GM04504 (cell line): ENCODE measurements at regions not wholly inside any gene's neighbourhood (a gene's known extent, or its start where the extent isn't known, plus 50 kb on each side); places are given as distances from the start of the nearest gene placed in this dataset.

Source experiments
- DNase-seq: peaks from one replicate; pipeline ENCODE4 v3.0.0-alpha.2; 2012; ENCODE audit warnings: low read depth

DNA sequence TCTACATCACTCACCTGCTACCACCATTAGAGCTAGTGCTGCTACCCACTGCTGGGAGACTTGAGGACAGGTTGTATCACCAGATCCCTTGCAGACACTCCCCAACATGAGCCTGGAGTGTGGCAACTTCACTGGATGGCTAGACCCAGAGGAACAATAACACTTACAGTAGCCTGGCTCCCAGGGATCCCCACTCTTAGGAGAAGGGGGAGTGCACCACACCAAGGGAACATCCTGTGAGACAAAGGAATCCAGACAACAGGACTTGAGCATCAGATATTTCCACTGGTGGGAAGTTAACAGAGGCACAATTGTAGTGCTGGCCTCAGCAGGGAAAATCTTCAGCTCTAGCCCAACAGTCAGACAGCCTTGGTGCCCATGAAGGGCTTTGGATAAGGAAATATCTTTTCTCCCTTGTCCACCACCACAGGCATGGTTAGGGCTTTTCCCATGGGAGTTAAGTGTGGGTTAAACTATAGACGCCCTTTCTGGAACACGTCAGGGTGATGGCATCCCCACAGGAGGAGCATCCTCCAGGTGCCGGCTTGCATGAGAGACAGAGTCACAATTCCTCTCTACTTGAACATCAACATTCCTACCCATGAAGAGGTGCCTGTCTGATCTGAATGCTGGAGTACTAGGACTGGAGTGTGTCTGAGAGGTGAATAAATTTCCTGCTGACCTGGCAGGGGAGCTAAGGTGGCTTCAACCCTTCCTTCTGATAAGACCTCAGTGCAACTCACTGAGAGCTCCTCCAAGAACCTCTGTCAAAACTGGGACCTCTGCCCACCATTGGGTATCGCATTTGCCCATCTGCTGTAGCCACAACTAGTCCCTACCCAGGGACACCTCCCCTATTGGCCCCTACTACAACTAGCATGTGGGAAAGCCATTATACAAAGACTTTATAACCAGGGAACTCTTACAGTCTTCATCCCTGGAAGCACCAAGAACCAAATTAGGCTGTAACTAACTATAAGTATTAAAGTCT is 55.4 kb upstream of the SIRPG start:
- no peak for DNase-seq

DNA sequence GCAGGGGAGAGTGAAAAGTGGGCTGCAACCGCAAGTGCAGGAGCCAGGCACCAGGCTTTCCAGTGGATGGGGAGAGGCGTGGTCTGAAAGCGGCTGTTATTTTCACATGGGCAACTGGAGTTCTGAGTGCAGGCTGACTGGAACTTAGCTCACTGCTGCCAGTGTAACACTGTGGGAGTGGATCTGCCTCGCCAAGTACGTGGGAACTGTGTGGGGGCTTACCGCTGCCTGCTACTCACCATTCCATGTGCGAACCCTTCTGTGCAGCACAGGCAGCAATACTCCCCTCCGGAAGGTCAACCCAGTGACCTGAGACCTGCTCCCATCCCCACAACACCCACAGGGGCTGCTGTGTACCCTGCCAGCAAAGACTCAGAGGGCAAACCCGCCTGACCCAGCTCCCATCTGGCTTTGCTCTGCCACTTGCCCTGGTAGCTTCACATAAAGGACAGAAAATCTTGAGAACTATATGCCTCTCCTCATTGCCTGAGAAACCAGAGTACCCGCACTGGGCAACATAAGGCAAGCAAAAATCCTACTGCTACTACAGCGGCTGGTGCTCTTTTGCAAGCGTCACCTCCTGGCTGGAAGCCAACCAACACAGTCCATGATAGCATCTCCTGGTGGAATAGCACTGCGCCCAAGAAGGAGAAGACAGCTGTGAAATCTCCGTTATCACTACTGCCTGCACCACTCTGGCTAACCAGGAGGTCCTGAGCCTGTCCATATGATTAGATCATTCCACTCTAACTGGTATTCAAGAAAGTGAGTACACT is 54.4 kb upstream of the SIRPG start:
- no peak for DNase-seq

DNA sequence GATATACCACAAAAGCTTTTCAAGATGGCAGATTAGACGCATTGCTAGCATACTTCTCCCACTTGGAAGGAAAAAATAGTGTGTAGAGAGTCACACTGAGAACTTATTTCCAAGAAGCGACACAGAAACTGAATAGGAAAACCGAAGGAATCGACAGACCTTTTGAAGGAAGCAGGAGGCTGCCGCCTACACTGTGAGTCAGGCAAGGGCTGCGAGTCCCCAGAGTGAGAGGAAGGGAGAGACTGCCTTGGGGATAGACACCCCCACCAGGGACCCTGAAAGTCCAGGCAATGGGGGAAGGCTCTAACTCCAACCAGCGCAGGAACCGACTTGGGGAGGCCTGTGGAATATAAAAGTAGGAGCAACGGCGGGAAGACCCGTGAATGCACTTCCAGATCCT is 53.7 kb upstream of the SIRPG start:
- DNase-seq = no peak

DNA sequence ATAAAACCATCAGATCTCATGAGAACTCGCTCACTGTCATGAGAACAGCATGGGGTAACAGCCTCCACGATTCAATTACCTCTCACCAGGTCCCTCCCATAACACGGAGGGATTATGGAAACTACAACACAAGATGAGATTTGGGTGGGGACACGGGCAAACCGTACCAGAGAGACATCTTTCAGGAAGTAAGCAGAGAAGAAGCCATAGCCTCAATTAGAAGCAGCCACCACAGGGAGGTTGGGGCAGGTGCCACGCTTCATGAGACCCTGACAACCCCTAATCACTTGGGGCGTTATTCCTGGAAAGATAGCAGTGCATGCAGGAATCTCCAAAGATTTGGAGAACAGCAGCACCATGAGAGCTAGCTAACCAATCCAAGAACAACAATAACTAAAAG is 52.9 kb upstream of the SIRPG start:
- DNase-seq = no peak

DNA sequence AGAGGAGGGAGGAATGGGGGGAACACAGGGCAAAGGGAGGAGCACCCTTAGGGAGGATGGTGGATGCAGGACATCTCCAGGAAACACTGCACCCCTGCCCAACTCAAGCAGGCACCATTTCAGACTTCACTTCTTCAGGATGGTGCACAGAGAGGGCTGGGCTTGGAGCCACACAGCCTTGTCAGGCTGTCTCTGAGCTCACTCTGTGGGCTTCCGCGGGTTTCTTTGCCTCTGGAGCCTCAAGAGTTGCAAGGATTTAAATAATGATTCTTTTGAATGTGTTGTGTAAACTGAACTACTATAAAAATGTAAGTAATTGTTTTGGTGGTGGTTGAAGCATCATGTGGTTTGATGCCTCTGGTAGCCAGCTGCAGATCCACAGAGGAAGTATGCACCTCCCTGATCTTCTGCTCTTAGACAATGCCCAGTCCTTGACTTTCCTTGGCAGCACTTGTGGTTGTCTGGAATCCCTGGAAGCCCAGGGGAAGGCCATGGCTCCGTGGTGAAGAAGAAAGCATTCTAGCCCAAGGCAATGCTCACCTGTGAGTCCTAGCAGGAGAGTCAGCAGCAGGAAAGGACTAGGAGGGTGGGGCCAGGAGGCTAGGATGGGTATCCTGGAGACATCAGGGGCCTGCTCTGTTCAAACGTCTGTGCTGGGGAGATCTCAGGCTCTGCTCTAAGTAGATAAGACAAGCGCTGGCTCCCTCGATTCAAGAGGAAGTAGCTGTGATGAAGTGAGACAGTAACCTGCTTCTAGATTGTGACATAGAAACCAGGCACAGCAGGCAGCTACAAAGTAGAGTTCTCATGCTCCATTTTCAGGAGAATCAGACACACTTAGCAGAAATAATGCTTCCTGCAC is 50.2 kb upstream of the SIRPG start:
- no peak for DNase-seq
